Colonic mucosa (tissue), 4 donors: ENCODE measurements at regions not wholly inside any gene's neighbourhood (a gene's known extent, or its start where the extent isn't known, plus 50 kb on each side); places are given as distances from the start of the nearest gene placed in this dataset.

Experiments used
- DNase-seq: peaks from one replicate; pipeline ENCODE4 v3.0.0-alpha.2; 2020
- H3K27ac ChIP-seq: fragments of 200-600 bp; one replicate; pipeline ENCODE4 v1.8.0; 2021
- H3K27me3 ChIP-seq: fragments of 200-600 bp; one replicate; pipeline ENCODE4 v1.8.0; 2021
- H3K36me3 ChIP-seq: fragments of 200-600 bp; one replicate; pipeline ENCODE4 v1.8.0; 2021
- H3K4me1 ChIP-seq: fragments of 200-600 bp; one replicate; pipeline ENCODE4 v1.8.0; 2021; ENCODE audit warnings: mild to moderate bottlenecking
- H3K4me3 ChIP-seq: fragments of 200-600 bp; one replicate; pipeline ENCODE4 v1.8.0; 2021
- H3K9ac ChIP-seq, 2 donors: one replicate each; pipeline ENCODE4 v1.7.0; 2013; ENCODE audit warnings: control low read depth in 2 of 2, low read depth in 2 of 2, low read length in 2 of 2
- H3K9me3 ChIP-seq: fragments of 200-600 bp; one replicate; pipeline ENCODE4 v1.8.0; 2021
- intact Hi-C: fragments of 100-400 bp; cut with DNase I; formaldehyde crosslinking; loops from one replicate; pipeline ENCODE4 v1.14.1; 2022
- TF ChIP-seq, protein P1 (sequence below): fragments of 200-600 bp; IDR thresholded peaks from one replicate; pipeline ENCODE4 v1.8.0; 2022; ENCODE audit warnings: antibody characterized with exemption, mild to moderate bottlenecking
- donor health status: healthy.
- donor health status: DM: no; HTN: no; CAD: no.
- donor health status: DM: no; HTN: no; CAD: no.

DNA sequence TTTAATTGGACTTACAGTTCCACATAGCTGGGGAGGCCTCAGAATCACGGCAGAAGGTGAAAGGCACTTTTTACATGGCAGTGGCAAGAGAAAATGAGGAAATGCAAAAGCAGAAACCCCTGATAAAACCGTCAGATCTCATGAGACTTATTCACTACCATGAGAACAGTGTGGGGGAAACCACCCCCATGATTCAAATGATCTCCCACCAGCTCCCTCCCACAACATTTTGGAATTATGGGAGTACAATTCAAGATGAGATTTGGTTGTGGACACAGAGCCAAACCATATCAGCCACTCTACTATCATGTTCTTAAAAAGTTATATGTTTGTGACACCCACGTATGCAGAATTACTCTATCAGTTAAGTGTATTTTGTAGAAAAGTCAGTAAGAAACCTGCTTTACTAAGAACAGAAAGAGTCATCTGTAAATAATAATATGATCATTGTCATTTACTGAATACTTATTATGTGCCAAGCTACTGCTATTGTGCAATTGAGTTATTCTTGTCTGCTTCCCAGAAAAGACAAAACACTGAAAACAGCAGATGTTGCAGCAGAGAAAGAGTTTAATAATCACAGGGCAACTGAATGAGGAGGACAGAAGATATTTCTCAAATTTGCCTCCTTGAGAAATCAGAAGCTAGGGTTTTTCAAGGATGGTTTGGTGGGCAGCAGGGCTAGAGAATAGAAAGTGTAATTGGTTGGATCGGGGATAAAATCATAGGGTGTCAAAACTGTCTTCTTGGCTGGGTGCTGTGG lies 207.7 kb upstream of the FGGY start:
- no peaks in the 10 kb centered on the region for H3K9me3 ChIP-seq
- H3K4me1 ChIP-seq, result peaks cover 3% of the 10 kb centered on the region
- intact Hi-C loops, result no loop called here
- no peaks in the 10 kb centered on the region for H3K36me3 ChIP-seq
- no peak for DNase-seq
- TF ChIP-seq, protein P1, sequence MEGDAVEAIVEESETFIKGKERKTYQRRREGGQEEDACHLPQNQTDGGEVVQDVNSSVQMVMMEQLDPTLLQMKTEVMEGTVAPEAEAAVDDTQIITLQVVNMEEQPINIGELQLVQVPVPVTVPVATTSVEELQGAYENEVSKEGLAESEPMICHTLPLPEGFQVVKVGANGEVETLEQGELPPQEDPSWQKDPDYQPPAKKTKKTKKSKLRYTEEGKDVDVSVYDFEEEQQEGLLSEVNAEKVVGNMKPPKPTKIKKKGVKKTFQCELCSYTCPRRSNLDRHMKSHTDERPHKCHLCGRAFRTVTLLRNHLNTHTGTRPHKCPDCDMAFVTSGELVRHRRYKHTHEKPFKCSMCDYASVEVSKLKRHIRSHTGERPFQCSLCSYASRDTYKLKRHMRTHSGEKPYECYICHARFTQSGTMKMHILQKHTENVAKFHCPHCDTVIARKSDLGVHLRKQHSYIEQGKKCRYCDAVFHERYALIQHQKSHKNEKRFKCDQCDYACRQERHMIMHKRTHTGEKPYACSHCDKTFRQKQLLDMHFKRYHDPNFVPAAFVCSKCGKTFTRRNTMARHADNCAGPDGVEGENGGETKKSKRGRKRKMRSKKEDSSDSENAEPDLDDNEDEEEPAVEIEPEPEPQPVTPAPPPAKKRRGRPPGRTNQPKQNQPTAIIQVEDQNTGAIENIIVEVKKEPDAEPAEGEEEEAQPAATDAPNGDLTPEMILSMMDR, result no peak
- H3K27me3 ChIP-seq, result no peaks in the 10 kb centered on the region
- H3K4me3 ChIP-seq, result no peak overlapping the region
- no peak overlapping the region for H3K9ac ChIP-seq
- no peak overlapping the region for H3K27ac ChIP-seq

DNA sequence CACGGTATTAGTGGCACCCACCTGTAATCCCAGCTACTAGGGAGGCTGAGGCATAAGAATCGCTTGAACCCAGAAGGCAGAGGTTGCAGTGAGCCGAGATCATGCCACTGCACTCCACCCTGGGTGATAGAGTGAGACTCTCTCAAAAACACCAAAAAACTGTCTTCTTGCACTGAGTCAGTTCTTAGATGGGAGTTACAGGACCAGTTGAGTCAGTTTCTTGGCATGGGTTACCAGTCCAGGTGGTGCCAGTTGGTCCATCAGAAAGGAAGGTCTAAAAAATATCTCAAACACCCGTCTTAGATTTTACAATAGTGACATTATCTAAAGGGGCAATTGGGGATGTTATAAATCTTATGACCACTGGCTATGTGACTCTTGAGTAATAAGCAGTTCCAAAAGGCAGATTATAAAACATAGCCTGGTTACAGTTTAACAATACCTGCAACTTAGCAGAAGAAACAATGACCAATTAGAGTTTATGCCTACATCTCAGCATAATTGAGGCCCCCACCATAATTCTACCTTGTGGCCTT lies 206.9 kb upstream of the FGGY start:
- Histone ChIP-seq H3K27me3 (no peaks in the 10 kb centered on the region), H3K9ac (no peak overlapping the region), H3K27ac (peak overlapping the region; percentile 34), H3K4me3 (no peak overlapping the region), H3K4me1 (peaks cover 3% of the 10 kb centered on the region), H3K9me3 (no peaks in the 10 kb centered on the region), H3K36me3 (no peaks in the 10 kb centered on the region)
- DNase-seq, result peak; percentile 54
- intact Hi-C loops, result no loop called here
- TF ChIP-seq, protein P1, result no peak

GRCh38 chr1:59092126-59092525 lies 204.8 kb upstream of the FGGY start:
- Histone ChIP-seq H3K9me3 (no peaks in the 10 kb centered on the region), H3K4me3 (no peak overlapping the region), H3K27me3 (no peaks in the 10 kb centered on the region), H3K4me1 (peaks cover 3% of the 10 kb centered on the region), H3K36me3 (no peaks in the 10 kb centered on the region), H3K27ac (no peak overlapping the region), H3K9ac (no peak overlapping the region)
- TF ChIP-seq, protein P1, result no peak
- intact Hi-C loops, result no loop called here
- no peak for DNase-seq

- no peak overlapping the region for H3K27ac ChIP-seq
- H3K4me1 ChIP-seq, result peaks cover 3% of the 10 kb centered on the region
- H3K4me3 ChIP-seq, result no peak overlapping the region
Observed at GRCh38 chr1:59094001-59094400, 202.9 kb upstream of the FGGY start.

DNA sequence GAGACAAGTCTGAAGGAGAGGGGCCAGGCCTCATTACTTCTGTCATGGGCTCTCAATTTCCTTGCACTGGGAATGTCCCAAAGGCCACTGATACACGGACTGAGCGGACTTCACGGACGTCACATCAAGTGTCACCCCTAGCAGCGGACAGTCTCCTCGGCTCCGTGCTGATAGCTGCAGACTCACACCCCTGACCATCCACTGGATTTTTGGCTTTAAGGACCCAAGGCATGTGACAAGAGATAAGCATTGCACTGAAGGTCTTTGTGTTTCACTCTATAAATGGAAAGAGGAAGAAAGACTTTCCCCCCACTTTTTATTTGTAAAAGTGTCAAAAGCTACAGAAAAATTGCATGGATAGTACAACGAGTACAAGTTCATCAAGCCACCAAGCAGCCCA lies 200.4 kb upstream of the FGGY start:
- intact Hi-C loops, result no loop called here
- Histone ChIP-seq H3K27me3 (no peaks in the 10 kb centered on the region), H3K27ac (no peak overlapping the region), H3K4me3 (no peak overlapping the region), H3K9ac (no peak overlapping the region), H3K4me1 (peaks cover under 1% of the 10 kb centered on the region), H3K36me3 (no peaks in the 10 kb centered on the region), H3K9me3 (no peaks in the 10 kb centered on the region)
- TF ChIP-seq, protein P1, result no peak
- no peak for DNase-seq

More at GRCh38 chr1:59094001-59094400, 202.9 kb upstream of the FGGY start:
- H3K36me3 ChIP-seq, result no peaks in the 10 kb centered on the region
- H3K9ac ChIP-seq, result no peak overlapping the region
- TF ChIP-seq, protein P1, result no peak
- no peaks in the 10 kb centered on the region for H3K9me3 ChIP-seq
- H3K27me3 ChIP-seq, result no peaks in the 10 kb centered on the region
- intact Hi-C loops, result no loop called here
- no peak for DNase-seq
